HepG2 (cell line): ENCODE measurements at regions not wholly inside any gene's neighbourhood (a gene's known extent, or its start where the extent isn't known, plus 50 kb on each side); places are given as distances from the start of the nearest gene placed in this dataset.

ENCODE experiments used
- ATAC-seq: fragments of 200-7000 bp; cut with Tn5 transposase; 3 replicates; pipeline ENCODE4 v1.9.1; 2020; ENCODE audit warnings: mild to moderate bottlenecking, moderate library complexity
- BruUV-seq: library from RNA; stranded (reverse); fragments of 400-500 nt; replicated peaks from 2 replicates; lab custom pipeline; 2021; lab: Mats Ljungman, UMichigan
- CTCF ChIA-PET: fragments of 300-600 bp; formaldehyde crosslinking; extraction: SDS; loops from one replicate; lab custom pipeline; 2021; ENCODE audit warnings: low total read pairs, inconsistent platforms, low intra/inter-chr PET ratio; lab: Yijun Ruan, JAX
- POLR2A ChIA-PET: fragments of 350-600 bp; sonication (Branson Sonifier 250); formaldehyde crosslinking; loops from one replicate; lab custom pipeline; 2020; ENCODE audit warnings: antibody characterized with exemption, inconsistent platforms; lab: Yijun Ruan, JAX
- DNase-seq: peaks from one replicate; pipeline ENCODE4 v3.0.0-alpha.2; 2015; ENCODE audit warnings: low spot score
- FAIRE-seq: peaks from 3 replicates; lab custom pipeline; 2011; peaks lifted over from hg19 to GRCh38; lab: Jason Lieb, UNC
- H2AFZ ChIP-seq: one replicate; pipeline ENCODE4 v1.6.1; 2011; ENCODE audit warnings: low read length, inconsistent platforms
- H3K27ac ChIP-seq: fragments of 300-600 bp; 3 replicates; pipeline ENCODE4 v1.8.0; 2011; ENCODE audit warnings: mixed run types, mild to moderate bottlenecking, mixed read lengths, low read length, inconsistent platforms; ENCODE audit not compliant: insufficient read depth; ENCODE audit errors: extremely low read length
- H3K27me3 ChIP-seq, 2 experiments: fragments of 200-600 bp in 1 of 2; 2 replicates in 1 of 2; 3 replicates in 1 of 2; pipeline versions ENCODE4 v1.6.0 to v1.8.0; 2011; ENCODE audit warnings: low read length in 2 of 2, mild to moderate bottlenecking in 2 of 2, moderate library complexity in 2 of 2, inconsistent platforms in 1 of 2; ENCODE audit not compliant: insufficient read depth in 2 of 2, control insufficient read depth in 1 of 2
- H3K36me3 ChIP-seq, 2 experiments: fragments of 200-600 bp in 1 of 2; replicated peaks in 1 of 2; 2 replicates in 1 of 2; 3 replicates in 1 of 2; pipeline versions ENCODE4 v1.5.1 to v1.8.0; 2011; ENCODE audit warnings: low read length in 2 of 2, inconsistent platforms in 1 of 2; ENCODE audit not compliant: insufficient read depth in 2 of 2, control insufficient read depth in 1 of 2
- H3K4me1 ChIP-seq: 2 replicates; pipeline ENCODE4 v1.5.1; 2012; ENCODE audit warnings: low read length, inconsistent platforms; ENCODE audit not compliant: insufficient read depth
- H3K4me2 ChIP-seq: 2 replicates; pipeline ENCODE4 v1.6.0; 2011; ENCODE audit warnings: low read depth, low read length, inconsistent platforms
- H3K4me3 ChIP-seq, 3 experiments: fragments of 200-600 bp in 1 of 3; sonication (generic), shearing (Covaris generic) in 1 of 3; replicated peaks in 1 of 3; 2 replicates each; pipeline ENCODE4 v1.5.1; 2011 to 2016; ENCODE audit warnings: low read length in 3 of 3, inconsistent platforms in 2 of 3, low read depth in 2 of 3, mild to moderate bottlenecking in 2 of 3, control low read depth in 1 of 3, mixed read lengths in 1 of 3; ENCODE audit not compliant: insufficient read depth in 1 of 3
- H3K79me2 ChIP-seq: one replicate; pipeline ENCODE4 v1.6.1; 2011; ENCODE audit warnings: low read length, inconsistent platforms; ENCODE audit not compliant: insufficient read depth
- H3K9ac ChIP-seq: 2 replicates; pipeline ENCODE4 v1.6.0; 2011; ENCODE audit warnings: mild to moderate bottlenecking, low read depth, low read length, inconsistent platforms; ENCODE audit not compliant: insufficient read depth
- H3K9me3 ChIP-seq: 2 replicates; pipeline ENCODE4 v1.5.1; 2012; ENCODE audit warnings: mild to moderate bottlenecking, low read length
- H4K20me1 ChIP-seq: 2 replicates; pipeline ENCODE4 v1.6.0; 2011; ENCODE audit warnings: inconsistent platforms, mild to moderate bottlenecking, low read length, moderate library complexity; ENCODE audit not compliant: insufficient read depth
- BRF2 ChIP-seq: sonication (generic); formaldehyde crosslinking; IDR thresholded peaks from 2 replicates; pipeline ENCODE4 v1.8.1; 2022; ENCODE audit warnings: mild to moderate bottlenecking, missing genetic modification reagents
- ETV6 ChIP-seq: sonication (generic); formaldehyde crosslinking; conservative IDR thresholded peaks from 2 replicates; pipeline ENCODE4 v1.4.0; 2020; ENCODE audit warnings: missing genetic modification reagents
- MAF1 ChIP-seq: sonication (generic); formaldehyde crosslinking; IDR thresholded peaks from 2 replicates; pipeline ENCODE4 v1.5.0; 2020; ENCODE audit warnings: missing genetic modification reagents, borderline replicate concordance
- PCBP2 ChIP-seq: fragments of 200-400 bp; formaldehyde crosslinking; optimal IDR thresholded peaks from 2 replicates; pipeline ENCODE3; 2018; ENCODE audit warnings: low read length, low read depth; ENCODE audit not compliant: poor library complexity, severe bottlenecking
- SYNCRIP ChIP-seq: fragments of 200-400 bp; formaldehyde crosslinking; IDR thresholded peaks from 2 replicates; pipeline ENCODE4 v1.6.1; 2018; ENCODE audit warnings: mild to moderate bottlenecking, low read depth, low read length; ENCODE audit not compliant: insufficient read depth
- TFE3 ChIP-seq: IDR thresholded peaks from 2 replicates; pipeline ENCODE4 v1.6.1; 2016
- ZFP37 ChIP-seq: sonication (generic); formaldehyde crosslinking; IDR thresholded peaks from 2 replicates; pipeline ENCODE4 v1.4.0; 2020; ENCODE audit warnings: missing genetic modification reagents, borderline replicate concordance
- ZFP82 ChIP-seq: sonication (generic); formaldehyde crosslinking; IDR thresholded peaks from 2 replicates; pipeline ENCODE4 v1.5.1; 2020; ENCODE audit warnings: mild to moderate bottlenecking, missing genetic modification reagents, borderline replicate concordance
- ZNF709 ChIP-seq: sonication (generic); formaldehyde crosslinking; IDR thresholded peaks from 2 replicates; pipeline ENCODE4 v1.5.0; 2020; ENCODE audit warnings: mild to moderate bottlenecking, missing genetic modification reagents
- ZSCAN22 ChIP-seq: sonication (generic); formaldehyde crosslinking; IDR thresholded peaks from 2 replicates; pipeline ENCODE4 v1.4.0; 2020; ENCODE audit warnings: mild to moderate bottlenecking, missing genetic modification reagents
- WGBS: methylation state at CpG from one replicate; pipeline ENCODE4 v1.1.6; 2017; ENCODE audit warnings: low lambda C conversion rate; 5-methylcytosine and 5-hydroxymethylcytosine counted together
- in situ Hi-C: cut with HindIII; loops from 2 replicates; pipeline ENCODE4 v1.10.0; 2017; ENCODE audit warnings: low pct_unique_long_range_greater_than_20kb; ENCODE audit not compliant: extremely low pct_ligation_motif_present
- intact Hi-C: fragments of 100-400 bp; cut with micrococcal nuclease; formaldehyde crosslinking; loops from one replicate; pipeline ENCODE4 v1.10.0; 2022; ENCODE audit not compliant: unreplicated experiment

GRCh38 chr3:3662610-3663009, 136.6 kb upstream of the LRRN1 start (continued):
- no peak for TF ChIP-seq BRF2 (CRISPR knock-in tag)
- TF ChIP-seq ZSCAN22 (CRISPR knock-in tag): no peak
- TF ChIP-seq TFE3 (CRISPR knock-in tag): no peak
- no peak for TF ChIP-seq SYNCRIP

- Histone ChIP-seq H3K27ac (no peak overlapping the region), H3K4me3 (no peak overlapping the region), H4K20me1 (no peaks in the 10 kb centered on the region), H3K4me2 (no peak overlapping the region), H3K4me1 (no peaks in the 10 kb centered on the region), H3K36me3 (no peaks in the 10 kb centered on the region), H2AFZ (no peak overlapping the region), H3K27me3 (no peaks in the 10 kb centered on the region), H3K9ac (no peak overlapping the region), H3K9me3 (no peaks in the 10 kb centered on the region), H3K79me2 (no peaks in the 10 kb centered on the region)
- CTCF ChIA-PET: no interaction called here
- intact Hi-C loops: no loop called here
- TF ChIP-seq ZFP82 (no peak), ZFP37 (CRISPR knock-in tag) (no peak), ZNF709 (CRISPR knock-in tag) (no peak), PCBP2 (no peak), MAF1 (CRISPR knock-in tag) (no peak), ETV6 (CRISPR knock-in tag) (no peak)
- POLR2A ChIA-PET: no interaction called here
- in situ Hi-C loops: no loop called here
- FAIRE-seq (no peak), DNase-seq (no peak), ATAC-seq (no peak)
- 3% methylated on average over 2 of the region's 2 CpGs for WGBS
- no TSS peak for BruUV-seq
Observed at GRCh38 chr3:3654916-3655315, 144.3 kb upstream of the LRRN1 start.
